ENCODE measurements at regions not wholly inside any gene's neighbourhood (a gene's known extent, or its start where the extent isn't known, plus 50 kb on each side); places are given as distances from the start of the nearest gene placed in this dataset.

DNA sequence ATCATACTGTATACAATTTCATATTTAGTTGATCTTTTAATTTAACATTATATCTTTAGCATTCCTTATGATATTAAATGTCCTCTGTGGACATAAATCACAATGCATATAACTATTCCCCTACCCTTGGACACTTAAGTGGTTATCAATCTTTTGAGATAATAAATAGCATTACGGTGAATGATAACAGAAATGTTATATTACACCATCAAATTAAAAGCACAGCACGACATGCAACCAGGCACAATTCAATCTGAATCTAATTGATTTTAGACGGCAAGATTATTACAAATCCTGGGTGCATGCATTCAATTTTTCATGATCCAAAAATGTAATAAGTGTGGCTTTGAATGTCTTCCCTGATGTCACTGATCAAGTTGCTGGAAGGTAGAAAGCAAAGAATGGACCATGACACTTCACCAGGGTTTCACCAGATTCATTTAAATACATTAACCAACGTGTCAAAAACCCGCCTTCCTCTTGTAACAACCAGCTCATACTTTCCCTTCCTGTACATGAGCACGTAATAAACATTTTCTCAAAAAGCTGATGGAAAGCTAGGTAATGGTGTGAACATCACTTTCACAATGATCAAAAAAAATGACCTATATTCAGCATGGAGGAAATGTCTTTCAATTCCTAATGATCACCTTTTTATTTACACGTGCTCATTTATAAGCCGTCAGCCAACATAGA is 513.7 kb upstream of the ID2 start:
- TF ChIP-seq, protein P1, sequence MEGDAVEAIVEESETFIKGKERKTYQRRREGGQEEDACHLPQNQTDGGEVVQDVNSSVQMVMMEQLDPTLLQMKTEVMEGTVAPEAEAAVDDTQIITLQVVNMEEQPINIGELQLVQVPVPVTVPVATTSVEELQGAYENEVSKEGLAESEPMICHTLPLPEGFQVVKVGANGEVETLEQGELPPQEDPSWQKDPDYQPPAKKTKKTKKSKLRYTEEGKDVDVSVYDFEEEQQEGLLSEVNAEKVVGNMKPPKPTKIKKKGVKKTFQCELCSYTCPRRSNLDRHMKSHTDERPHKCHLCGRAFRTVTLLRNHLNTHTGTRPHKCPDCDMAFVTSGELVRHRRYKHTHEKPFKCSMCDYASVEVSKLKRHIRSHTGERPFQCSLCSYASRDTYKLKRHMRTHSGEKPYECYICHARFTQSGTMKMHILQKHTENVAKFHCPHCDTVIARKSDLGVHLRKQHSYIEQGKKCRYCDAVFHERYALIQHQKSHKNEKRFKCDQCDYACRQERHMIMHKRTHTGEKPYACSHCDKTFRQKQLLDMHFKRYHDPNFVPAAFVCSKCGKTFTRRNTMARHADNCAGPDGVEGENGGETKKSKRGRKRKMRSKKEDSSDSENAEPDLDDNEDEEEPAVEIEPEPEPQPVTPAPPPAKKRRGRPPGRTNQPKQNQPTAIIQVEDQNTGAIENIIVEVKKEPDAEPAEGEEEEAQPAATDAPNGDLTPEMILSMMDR (IDR thresholded peaks at IDR 0.05): no peak
- Histone ChIP-seq H3K4me3 (no peak overlapping the region), H3K36me3 (ENCODE audit: low read depth) (no peaks in the 10 kb centered on the region), H3K9me3 (no peaks in the 10 kb centered on the region), H3K4me1 (ENCODE audit: low read depth) (no peaks in the 10 kb centered on the region)
- ATAC-seq (no peak), DNase-seq (no peak)
- intact Hi-C loops (cut with DNase I, micrococcal nuclease): no loop called here

DNA sequence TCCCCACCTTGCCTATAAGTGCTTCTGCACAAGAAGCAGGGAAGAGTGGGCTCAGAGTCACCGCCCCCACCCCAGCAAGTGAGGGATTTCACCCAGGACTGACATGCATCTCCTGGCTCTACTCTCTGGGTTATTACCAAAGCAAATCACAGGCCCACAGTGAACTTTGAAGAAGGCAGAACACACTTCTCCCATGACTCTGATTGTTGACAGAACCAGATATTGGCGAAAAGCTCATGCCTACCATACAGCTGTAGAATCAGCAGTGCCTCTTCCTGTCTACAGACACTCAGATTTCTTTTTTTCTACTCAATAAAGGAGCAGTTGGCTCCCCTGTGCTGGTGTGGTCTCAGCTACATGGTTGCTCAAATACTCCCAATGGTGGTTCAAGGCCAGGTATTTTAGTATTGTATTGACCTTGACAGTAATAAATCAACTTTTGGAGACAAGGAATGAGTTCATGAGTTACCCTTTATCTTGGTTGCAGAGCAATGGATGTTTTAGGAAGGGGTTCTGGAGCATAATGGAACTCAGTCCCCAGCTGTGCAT is 512.9 kb upstream of the ID2 start:
- Histone ChIP-seq H3K9me3 (no peaks in the 10 kb centered on the region), H3K4me1 (ENCODE audit: low read depth) (no peaks in the 10 kb centered on the region), H3K4me3 (no peak overlapping the region), H3K36me3 (ENCODE audit: low read depth) (no peaks in the 10 kb centered on the region)
- TF ChIP-seq, protein P1 (IDR thresholded peaks at IDR 0.05): no peak
- ATAC-seq (no peak), DNase-seq (no peak)
- intact Hi-C loops (cut with DNase I, micrococcal nuclease): no loop called here

DNA sequence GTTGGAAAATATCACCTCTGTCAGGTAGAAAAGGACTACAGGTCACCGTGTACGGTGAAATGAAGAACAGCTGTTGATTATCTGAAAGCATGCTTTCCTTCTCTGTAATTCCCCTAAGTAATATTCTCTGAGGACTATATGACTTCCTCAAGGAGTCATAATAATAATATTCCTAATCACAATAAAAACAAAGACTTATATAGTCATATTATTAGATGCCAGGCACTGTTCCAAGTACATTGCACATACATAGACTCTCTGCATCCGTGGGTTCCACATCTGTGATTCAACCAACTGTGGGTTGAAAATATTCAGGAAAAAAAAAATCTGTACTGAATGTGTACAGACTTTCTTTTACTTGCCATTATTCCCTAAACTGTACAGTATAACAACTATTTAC is 512.4 kb upstream of the ID2 start:
- intact Hi-C loops (cut with DNase I, micrococcal nuclease): no loop called here
- H3K9me3 ChIP-seq: no peaks in the 10 kb centered on the region
- no peak overlapping the region for H3K4me3 ChIP-seq
- H3K4me1 ChIP-seq (ENCODE audit: low read depth): no peaks in the 10 kb centered on the region
- DNase-seq: no peak
- no peak for ATAC-seq
- H3K36me3 ChIP-seq (ENCODE audit: low read depth): no peaks in the 10 kb centered on the region
- TF ChIP-seq, protein P1 (IDR thresholded peaks at IDR 0.05): no peak

DNA sequence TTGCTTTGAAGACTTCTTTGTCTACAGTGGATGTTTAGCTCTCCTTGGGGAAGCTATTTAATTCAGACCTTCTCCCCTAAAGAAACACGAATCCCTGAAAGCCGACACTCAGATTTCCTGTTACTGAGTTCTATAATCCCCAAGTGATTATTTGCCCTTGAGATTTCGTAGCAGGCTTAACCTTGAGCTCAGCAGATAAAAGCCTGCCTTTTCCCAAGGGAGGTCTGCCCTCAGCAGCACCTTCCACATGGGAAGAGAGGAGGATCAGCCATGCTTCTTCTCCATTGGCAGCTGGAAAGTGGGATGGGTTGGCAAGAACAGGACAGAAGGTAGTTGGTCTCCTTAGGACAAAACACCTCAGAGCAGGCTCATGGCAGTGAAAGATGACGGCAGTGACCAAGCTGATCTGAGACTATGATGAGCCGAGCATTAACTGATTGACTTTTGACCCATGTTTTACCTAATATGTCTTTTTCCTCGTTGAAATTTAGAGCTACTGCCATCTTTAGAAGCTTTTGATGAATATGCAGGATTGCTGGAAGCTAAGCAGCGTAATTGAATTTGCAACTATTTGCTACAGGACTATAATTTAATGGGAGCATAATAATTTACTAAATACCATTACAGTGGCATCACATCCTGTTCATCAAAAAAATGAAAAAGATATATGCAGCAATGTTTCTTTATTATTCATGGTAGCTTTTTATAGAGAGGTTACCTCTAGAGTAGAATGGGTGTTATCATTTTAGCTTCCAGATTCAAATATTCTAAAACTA is 511.1 kb upstream of the ID2 start:
- intact Hi-C loops (cut with DNase I, micrococcal nuclease): no loop called here
- TF ChIP-seq, protein P1 (IDR thresholded peaks at IDR 0.05): no peak
- ATAC-seq (no peak), DNase-seq (no peak)
- no peaks in the 10 kb centered on the region for H3K9me3 ChIP-seq
- H3K4me1 ChIP-seq (ENCODE audit: low read depth): no peaks in the 10 kb centered on the region
- no peak overlapping the region for H3K4me3 ChIP-seq
- no peaks in the 10 kb centered on the region for H3K36me3 ChIP-seq (ENCODE audit: low read depth)

DNA sequence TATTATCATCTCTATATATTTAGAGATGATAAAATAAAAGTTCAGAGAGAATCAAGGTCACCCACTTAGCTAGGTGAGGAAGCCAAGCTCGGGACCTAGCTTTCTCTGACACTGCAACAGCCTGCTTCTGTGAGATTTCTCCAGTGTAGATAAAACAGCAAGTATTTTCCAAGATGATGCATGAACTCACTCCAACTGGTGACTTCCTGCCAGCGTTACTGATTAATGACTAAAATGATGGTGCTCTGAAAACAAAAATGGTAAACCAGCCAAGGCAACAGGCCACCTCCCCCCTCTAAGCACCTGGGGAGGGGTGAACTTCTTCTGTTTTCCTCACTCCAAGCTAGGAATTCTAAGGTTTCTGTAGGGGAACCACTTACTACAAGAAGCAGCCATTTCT is 510.2 kb upstream of the ID2 start:
- intact Hi-C loops (cut with DNase I, micrococcal nuclease): no loop called here
- Histone ChIP-seq H3K4me3 (no peak overlapping the region), H3K36me3 (ENCODE audit: low read depth) (no peaks in the 10 kb centered on the region), H3K9me3 (no peaks in the 10 kb centered on the region), H3K4me1 (ENCODE audit: low read depth) (no peaks in the 10 kb centered on the region)
- ATAC-seq (no peak), DNase-seq (no peak)
- TF ChIP-seq, protein P1 (IDR thresholded peaks at IDR 0.05): no peak

Measured in mucosa of descending colon (tissue), 3 donors.